Cardiac muscle cell (in vitro differentiated cells and primary cell): ENCODE measurements at regions not wholly inside any gene's neighbourhood (a gene's known extent, or its start where the extent isn't known, plus 50 kb on each side); places are given as distances from the start of the nearest gene placed in this dataset.

Experiments used
- DNase-seq, 2 donors: peaks; one replicate each; pipeline versions ENCODE4 v3.0.0 to v3.0.0-alpha.2; 2010 to 2017; ENCODE audit warnings: low read depth in 1 of 2, low spot score in 1 of 2
- H3K27ac ChIP-seq: fragments of 200-600 bp; sonication (generic); 2 replicates; pipeline ENCODE4 v1.5.1; 2016
- H3K27me3 ChIP-seq: fragments of 200-600 bp; sonication (generic); 2 replicates; pipeline ENCODE4 v1.6.0; 2016; ENCODE audit warnings: control low read depth
- H3K36me3 ChIP-seq: fragments of 200-600 bp; sonication (generic); 2 replicates; pipeline ENCODE4 v1.5.1; 2016; ENCODE audit warnings: control low read depth
- H3K4me1 ChIP-seq: fragments of 200-600 bp; sonication (generic); 2 replicates; pipeline ENCODE4 v1.8.1; 2017; ENCODE audit warnings: low read depth, mild to moderate bottlenecking, mixed run types
- H3K4me3 ChIP-seq: fragments of 200-600 bp; sonication (generic); 2 replicates; pipeline ENCODE4 v1.5.1; 2016; ENCODE audit warnings: mild to moderate bottlenecking
- H3K9me3 ChIP-seq: fragments of 200-600 bp; sonication (generic); 2 replicates; pipeline ENCODE4 v1.5.1; 2017; ENCODE audit warnings: low read depth, mild to moderate bottlenecking, control low read depth
- TF ChIP-seq, protein P1 (sequence below): IDR thresholded peaks from 2 replicates; pipeline ENCODE4 v1.5.1; 2012; ENCODE audit warnings: low read depth, mild to moderate bottlenecking, low read length

DNA sequence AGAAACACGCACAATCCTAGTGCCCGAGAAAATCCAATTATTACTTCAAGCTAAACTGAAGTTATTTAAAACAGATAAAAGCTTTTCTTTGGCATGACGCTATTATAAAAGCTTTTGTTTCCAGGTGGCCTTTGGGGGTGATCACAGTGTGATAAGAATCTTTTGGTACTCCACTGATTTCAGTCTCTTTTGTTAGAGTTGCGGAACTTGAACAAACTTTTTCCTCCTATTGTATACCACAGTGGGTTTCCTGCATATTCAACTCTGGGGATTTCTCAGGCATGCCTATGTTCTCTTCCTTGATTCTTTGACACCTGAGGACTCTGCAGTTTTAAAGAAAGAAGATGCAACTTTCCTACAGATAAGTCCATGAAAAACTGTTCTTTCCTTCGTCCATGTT, 99.7 kb upstream of the PITRM1 start:
- H3K36me3 ChIP-seq: no peaks in the 10 kb centered on the region
- no peak overlapping the region for H3K4me3 ChIP-seq
- DNase-seq: no peak
- peaks cover 4% of the 10 kb centered on the region for H3K4me1 ChIP-seq
- no peaks in the 10 kb centered on the region for H3K27me3 ChIP-seq
- no peak overlapping the region for H3K27ac ChIP-seq
- no peaks in the 10 kb centered on the region for H3K9me3 ChIP-seq
- TF ChIP-seq, protein P1, sequence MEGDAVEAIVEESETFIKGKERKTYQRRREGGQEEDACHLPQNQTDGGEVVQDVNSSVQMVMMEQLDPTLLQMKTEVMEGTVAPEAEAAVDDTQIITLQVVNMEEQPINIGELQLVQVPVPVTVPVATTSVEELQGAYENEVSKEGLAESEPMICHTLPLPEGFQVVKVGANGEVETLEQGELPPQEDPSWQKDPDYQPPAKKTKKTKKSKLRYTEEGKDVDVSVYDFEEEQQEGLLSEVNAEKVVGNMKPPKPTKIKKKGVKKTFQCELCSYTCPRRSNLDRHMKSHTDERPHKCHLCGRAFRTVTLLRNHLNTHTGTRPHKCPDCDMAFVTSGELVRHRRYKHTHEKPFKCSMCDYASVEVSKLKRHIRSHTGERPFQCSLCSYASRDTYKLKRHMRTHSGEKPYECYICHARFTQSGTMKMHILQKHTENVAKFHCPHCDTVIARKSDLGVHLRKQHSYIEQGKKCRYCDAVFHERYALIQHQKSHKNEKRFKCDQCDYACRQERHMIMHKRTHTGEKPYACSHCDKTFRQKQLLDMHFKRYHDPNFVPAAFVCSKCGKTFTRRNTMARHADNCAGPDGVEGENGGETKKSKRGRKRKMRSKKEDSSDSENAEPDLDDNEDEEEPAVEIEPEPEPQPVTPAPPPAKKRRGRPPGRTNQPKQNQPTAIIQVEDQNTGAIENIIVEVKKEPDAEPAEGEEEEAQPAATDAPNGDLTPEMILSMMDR: no peak

- no peak for DNase-seq
- Histone ChIP-seq H3K36me3 (no peaks in the 10 kb centered on the region), H3K27me3 (no peaks in the 10 kb centered on the region), H3K4me3 (no peak overlapping the region), H3K9me3 (no peaks in the 10 kb centered on the region), H3K27ac (no peak overlapping the region), H3K4me1 (peaks cover 4% of the 10 kb centered on the region)
- TF ChIP-seq, protein P1: no peak
Observed at GRCh38 chr10:3271354-3272115, 99.0 kb upstream of the PITRM1 start.

- no peaks in the 10 kb centered on the region for H3K9me3 ChIP-seq
- peaks cover 4% of the 10 kb centered on the region for H3K4me1 ChIP-seq
- H3K4me3 ChIP-seq: no peak overlapping the region
- no peaks in the 10 kb centered on the region for H3K27me3 ChIP-seq
- DNase-seq: peak in 1 of 2 donors; percentile 5
- no peaks in the 10 kb centered on the region for H3K36me3 ChIP-seq
- TF ChIP-seq, protein P1: no peak
- no peak overlapping the region for H3K27ac ChIP-seq
Observed at GRCh38 chr10:3270577-3271316, 98.2 kb upstream of the PITRM1 start.

- DNase-seq: no peak
- Histone ChIP-seq H3K36me3 (no peaks in the 10 kb centered on the region), H3K4me1 (peaks cover 4% of the 10 kb centered on the region), H3K27ac (no peak overlapping the region), H3K4me3 (no peak overlapping the region), H3K9me3 (no peaks in the 10 kb centered on the region), H3K27me3 (no peaks in the 10 kb centered on the region)
- TF ChIP-seq, protein P1: no peak
Observed at GRCh38 chr10:3268025-3268424, 95.4 kb upstream of the PITRM1 start.

DNA sequence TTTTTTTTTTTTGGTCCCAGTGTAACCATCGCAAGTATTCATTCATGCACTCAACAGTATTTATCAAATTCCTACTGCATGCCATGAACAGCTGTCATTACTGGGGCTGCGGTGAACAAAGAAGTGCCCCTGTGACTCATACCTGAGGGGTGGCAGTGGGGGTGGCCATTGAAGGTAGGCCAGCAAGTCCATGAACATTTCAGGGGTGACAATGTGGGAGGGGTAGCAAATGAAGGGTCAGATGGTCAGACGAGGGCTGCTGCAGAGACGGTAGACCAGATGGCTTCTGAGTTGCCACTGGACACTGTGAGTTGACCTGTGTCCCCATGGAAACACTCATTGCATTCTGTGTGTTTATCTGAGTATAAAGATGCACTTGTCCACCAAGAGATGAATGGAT, 92.5 kb upstream of the PITRM1 start:
- no peaks in the 10 kb centered on the region for H3K9me3 ChIP-seq
- no peak for DNase-seq
- no peaks in the 10 kb centered on the region for H3K4me1 ChIP-seq
- no peak overlapping the region for H3K27ac ChIP-seq
- no peak overlapping the region for H3K4me3 ChIP-seq
- H3K36me3 ChIP-seq: no peaks in the 10 kb centered on the region
- TF ChIP-seq, protein P1: no peak
- no peaks in the 10 kb centered on the region for H3K27me3 ChIP-seq
